Osteoblast (primary cell): ENCODE measurements at regions not wholly inside any gene's neighbourhood (a gene's known extent, or its start where the extent isn't known, plus 50 kb on each side); places are given as distances from the start of the nearest gene placed in this dataset.

Experiments used
- DNase-seq: peaks from one replicate; pipeline ENCODE4 v3.0.0; 2011; ENCODE audit warnings: low spot score, mixed read lengths; ENCODE audit not compliant: insufficient read length; ENCODE audit errors: missing footprints
- H2AFZ ChIP-seq: 2 replicates; pipeline ENCODE4 v1.6.0; 2011; ENCODE audit warnings: mild to moderate bottlenecking, low read length
- H3K27ac ChIP-seq: 2 replicates; pipeline ENCODE4 v1.5.1; 2011; ENCODE audit warnings: mild to moderate bottlenecking, low read depth, low read length, moderate library complexity
- H3K27me3 ChIP-seq: 2 replicates; pipeline ENCODE4 v1.6.0; 2012; ENCODE audit warnings: mild to moderate bottlenecking, control low read depth, inconsistent platforms, low read length, moderate library complexity; ENCODE audit not compliant: insufficient read depth
- H3K36me3 ChIP-seq: 2 replicates; pipeline ENCODE4 v1.5.1; 2011; ENCODE audit warnings: mild to moderate bottlenecking, low read length, control low read depth, moderate library complexity; ENCODE audit not compliant: insufficient read depth
- H3K4me1 ChIP-seq: 2 replicates; pipeline ENCODE4 v1.5.1; 2011; ENCODE audit warnings: mild to moderate bottlenecking, low read length, control low read depth, moderate library complexity; ENCODE audit not compliant: insufficient read depth
- H3K4me2 ChIP-seq: 2 replicates; pipeline ENCODE4 v1.6.0; 2011; ENCODE audit warnings: mild to moderate bottlenecking, low read length; ENCODE audit not compliant: insufficient read depth
- H3K4me3 ChIP-seq: fragments of 200-600 bp; sonication (generic); 3 replicates; pipeline ENCODE4 v1.5.1; 2012; ENCODE audit warnings: mild to moderate bottlenecking, low read length, inconsistent platforms; ENCODE audit not compliant: insufficient read depth
- H3K79me2 ChIP-seq: 2 replicates; pipeline ENCODE4 v1.6.0; 2012; ENCODE audit warnings: mild to moderate bottlenecking, low read length, control low read depth, inconsistent platforms; ENCODE audit not compliant: insufficient read depth
- H3K9me3 ChIP-seq: 2 replicates; pipeline ENCODE4 v1.5.1; 2011; ENCODE audit warnings: low read depth, low read length, control low read depth
- H4K20me1 ChIP-seq: 2 replicates; pipeline ENCODE4 v1.6.0; 2012; ENCODE audit warnings: mild to moderate bottlenecking, low read length, control low read depth; ENCODE audit not compliant: insufficient read depth
- TF ChIP-seq, protein P1 (sequence below): IDR thresholded peaks from 2 replicates; pipeline ENCODE4 v1.5.1; 2011; ENCODE audit warnings: mild to moderate bottlenecking, low read depth, low read length, moderate library complexity; ENCODE audit errors: extremely low read depth

DNA sequence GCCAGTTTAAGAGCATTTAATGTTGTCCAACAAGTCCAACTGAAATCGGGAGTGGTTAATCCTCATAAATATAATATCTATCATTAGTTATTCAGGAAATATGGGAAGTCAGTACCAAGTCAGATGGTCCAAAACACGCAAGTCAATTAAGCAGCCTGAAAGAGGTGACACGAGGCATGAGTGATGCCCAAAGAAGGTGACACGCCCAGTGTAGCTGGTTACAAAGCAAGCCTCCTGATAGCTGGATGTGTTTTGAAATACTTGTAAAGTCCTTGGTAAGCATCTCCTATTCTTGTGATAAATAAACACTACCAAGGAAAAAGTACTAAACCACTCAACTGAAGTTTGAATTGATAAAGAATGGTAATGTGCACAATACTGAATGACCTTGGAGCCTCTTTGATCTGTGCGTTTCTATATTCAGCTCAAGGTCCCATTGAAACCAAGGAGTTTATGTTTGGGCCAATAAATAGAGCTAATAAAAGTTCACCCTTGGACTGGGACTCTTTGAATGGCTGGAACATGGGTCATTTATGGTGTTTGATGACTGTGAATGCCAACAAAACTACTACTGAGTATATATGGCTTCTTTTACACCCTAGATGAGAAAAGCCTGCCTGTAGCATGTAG lies 93.2 kb upstream of the KLF3 start:
- no peaks in the 10 kb centered on the region for H4K20me1 ChIP-seq
- H2AFZ ChIP-seq: no peak overlapping the region
- H3K4me2 ChIP-seq: no peak overlapping the region
- peaks cover 3% of the 10 kb centered on the region for H3K27me3 ChIP-seq
- no peaks in the 10 kb centered on the region for H3K9me3 ChIP-seq
- TF ChIP-seq, protein P1, sequence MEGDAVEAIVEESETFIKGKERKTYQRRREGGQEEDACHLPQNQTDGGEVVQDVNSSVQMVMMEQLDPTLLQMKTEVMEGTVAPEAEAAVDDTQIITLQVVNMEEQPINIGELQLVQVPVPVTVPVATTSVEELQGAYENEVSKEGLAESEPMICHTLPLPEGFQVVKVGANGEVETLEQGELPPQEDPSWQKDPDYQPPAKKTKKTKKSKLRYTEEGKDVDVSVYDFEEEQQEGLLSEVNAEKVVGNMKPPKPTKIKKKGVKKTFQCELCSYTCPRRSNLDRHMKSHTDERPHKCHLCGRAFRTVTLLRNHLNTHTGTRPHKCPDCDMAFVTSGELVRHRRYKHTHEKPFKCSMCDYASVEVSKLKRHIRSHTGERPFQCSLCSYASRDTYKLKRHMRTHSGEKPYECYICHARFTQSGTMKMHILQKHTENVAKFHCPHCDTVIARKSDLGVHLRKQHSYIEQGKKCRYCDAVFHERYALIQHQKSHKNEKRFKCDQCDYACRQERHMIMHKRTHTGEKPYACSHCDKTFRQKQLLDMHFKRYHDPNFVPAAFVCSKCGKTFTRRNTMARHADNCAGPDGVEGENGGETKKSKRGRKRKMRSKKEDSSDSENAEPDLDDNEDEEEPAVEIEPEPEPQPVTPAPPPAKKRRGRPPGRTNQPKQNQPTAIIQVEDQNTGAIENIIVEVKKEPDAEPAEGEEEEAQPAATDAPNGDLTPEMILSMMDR: no peak
- no peak overlapping the region for H3K4me3 ChIP-seq
- H3K79me2 ChIP-seq: no peaks in the 10 kb centered on the region
- H3K36me3 ChIP-seq: no peaks in the 10 kb centered on the region
- peaks cover 5% of the 10 kb centered on the region for H3K4me1 ChIP-seq
- no peak for DNase-seq
- H3K27ac ChIP-seq: no peak overlapping the region

DNA sequence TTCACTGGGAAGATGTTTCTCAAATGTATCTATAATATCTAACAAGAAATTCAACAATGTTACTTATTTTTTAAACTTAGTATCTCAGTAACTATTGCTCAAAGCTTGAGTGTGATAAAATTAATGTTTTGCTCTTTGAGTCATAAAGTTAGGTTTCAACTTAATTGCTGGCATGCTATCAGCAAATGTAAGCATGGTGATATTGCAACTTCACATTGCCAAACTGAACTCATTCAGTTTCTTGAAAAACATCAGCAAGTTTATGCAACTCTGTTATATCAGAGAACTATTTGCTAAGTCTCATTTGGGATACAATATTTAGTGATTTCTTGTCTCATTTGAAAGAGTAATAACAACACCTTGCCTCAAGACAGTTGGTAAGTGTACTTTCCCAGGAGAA lies 91.2 kb upstream of the KLF3 start:
- no peak for DNase-seq
- Histone ChIP-seq H3K4me2 (no peak overlapping the region), H3K9me3 (no peaks in the 10 kb centered on the region), H3K4me1 (no peaks in the 10 kb centered on the region), H4K20me1 (no peaks in the 10 kb centered on the region), H3K4me3 (no peak overlapping the region), H3K27me3 (peaks cover 3% of the 10 kb centered on the region), H3K36me3 (no peaks in the 10 kb centered on the region), H3K27ac (no peak overlapping the region), H3K79me2 (no peaks in the 10 kb centered on the region), H2AFZ (no peak overlapping the region)
- TF ChIP-seq, protein P1: no peak

DNA sequence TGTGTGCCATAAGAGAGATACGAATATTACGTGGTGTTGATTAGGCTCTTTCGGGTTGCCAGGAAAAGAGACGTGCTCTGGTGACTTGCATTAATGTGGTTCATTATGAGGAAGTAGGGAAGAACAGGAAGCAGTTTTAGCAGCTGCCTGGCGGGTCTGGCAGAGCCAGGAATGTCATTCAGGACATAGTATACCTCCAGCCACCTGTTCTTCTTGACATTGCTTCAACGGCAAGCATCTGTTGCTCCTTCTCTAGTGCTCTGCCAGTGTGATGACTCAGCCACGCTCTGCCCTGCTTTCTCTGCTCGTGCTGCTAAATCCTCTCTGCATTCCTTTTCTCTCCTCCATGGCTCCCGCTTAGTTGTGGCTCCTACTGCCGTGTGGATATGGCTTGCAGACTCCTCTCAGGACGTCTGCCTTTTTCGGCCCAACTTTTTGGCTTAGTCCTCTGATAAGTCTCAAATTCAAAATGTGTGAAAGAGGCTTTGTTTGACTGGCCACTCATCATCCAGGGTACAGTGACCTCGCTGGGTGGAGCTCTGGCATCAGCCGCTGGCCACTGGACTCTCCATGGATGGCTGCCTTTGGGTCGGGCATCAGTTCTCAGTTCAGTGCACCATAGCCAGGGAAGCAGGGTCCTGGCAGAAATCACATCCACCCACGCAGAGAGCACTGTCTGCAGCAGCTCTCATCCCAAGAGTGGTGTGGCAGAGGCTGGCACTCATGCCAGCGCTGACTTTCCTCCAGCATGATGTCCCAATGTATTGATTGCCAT lies 89.3 kb upstream of the KLF3 start:
- Histone ChIP-seq H4K20me1 (no peaks in the 10 kb centered on the region), H3K36me3 (no peaks in the 10 kb centered on the region), H3K79me2 (no peaks in the 10 kb centered on the region), H3K4me3 (peak overlapping the region; percentile 6), H3K4me2 (peak overlapping the region; percentile 23), H2AFZ (peak overlapping the region; percentile 32), H3K4me1 (no peaks in the 10 kb centered on the region), H3K27me3 (peaks cover 3% of the 10 kb centered on the region), H3K9me3 (no peaks in the 10 kb centered on the region), H3K27ac (no peak overlapping the region)
- TF ChIP-seq, protein P1: no peak
- DNase-seq: no peak

DNA sequence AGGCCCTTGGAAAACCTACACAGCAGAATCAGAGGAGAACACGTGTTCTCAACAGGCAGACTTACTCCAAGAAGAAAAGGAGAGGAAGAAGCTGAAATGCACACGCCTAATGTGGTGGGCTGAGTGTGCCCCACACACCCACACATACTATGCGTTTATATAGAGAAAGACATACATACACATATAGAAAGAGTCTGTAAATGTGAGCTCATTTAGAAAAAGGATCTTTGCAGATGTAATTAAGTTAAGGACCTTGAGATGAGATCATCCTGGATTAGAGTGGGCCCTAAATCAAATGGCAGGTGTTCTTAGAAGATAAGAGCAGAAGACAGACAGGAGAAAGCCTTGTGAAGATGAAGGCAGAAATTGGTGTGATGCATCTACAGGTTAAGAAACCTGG lies 87.2 kb upstream of the KLF3 start:
- H2AFZ ChIP-seq: no peak overlapping the region
- TF ChIP-seq, protein P1: no peak
- no peaks in the 10 kb centered on the region for H3K36me3 ChIP-seq
- no peak for DNase-seq
- no peaks in the 10 kb centered on the region for H3K9me3 ChIP-seq
- H3K79me2 ChIP-seq: no peaks in the 10 kb centered on the region
- H3K27ac ChIP-seq: no peak overlapping the region
- H3K4me3 ChIP-seq: no peak overlapping the region
- peaks cover 5% of the 10 kb centered on the region for H3K27me3 ChIP-seq
- no peak overlapping the region for H3K4me2 ChIP-seq
- no peaks in the 10 kb centered on the region for H4K20me1 ChIP-seq
- no peaks in the 10 kb centered on the region for H3K4me1 ChIP-seq
